Spleen (tissue), 11 donors: ENCODE measurements at regions not wholly inside any gene's neighbourhood (a gene's known extent, or its start where the extent isn't known, plus 50 kb on each side); places are given as distances from the start of the nearest gene placed in this dataset.

Source experiments
- DNase-seq: peaks from one replicate; pipeline ENCODE4 v3.0.0-alpha.2; 2020
- H3K27ac ChIP-seq, 8 donors: fragments of 200-600 bp; sonication (generic) in 7 of 8; 1 replicate in 4 of 8; 2 replicates in 4 of 8; pipeline versions ENCODE4 v1.5.0 to v1.8.0; 2016 to 2021; ENCODE audit warnings: inconsistent platforms in 4 of 8, mild to moderate bottlenecking in 4 of 8, moderate library complexity in 1 of 8
- H3K27me3 ChIP-seq, 7 donors: fragments of 200-600 bp; sonication (generic) in 6 of 7; replicated peaks in 1 of 7; 1 replicate in 4 of 7; 2 replicates in 3 of 7; pipeline versions ENCODE4 v1.5.0 to v1.8.0; 2016 to 2021; ENCODE audit warnings: inconsistent platforms in 3 of 7, mild to moderate bottlenecking in 1 of 7
- H3K36me3 ChIP-seq, 6 donors: fragments of 200-600 bp; sonication (generic) in 5 of 6; 1 replicate in 4 of 6; 2 replicates in 2 of 6; pipeline versions ENCODE4 v1.5.0 to v1.8.0; 2016 to 2021; ENCODE audit warnings: inconsistent platforms in 2 of 6
- H3K4me1 ChIP-seq, 6 donors: fragments of 200-600 bp; sonication (generic) in 5 of 6; 1 replicate in 3 of 6; 2 replicates in 3 of 6; pipeline versions ENCODE4 v1.5.0 to v1.8.0; 2016 to 2021; ENCODE audit warnings: inconsistent platforms in 3 of 6
- H3K4me3 ChIP-seq, 8 donors: fragments of 200-600 bp; sonication (generic) in 7 of 8; 1 replicate in 4 of 8; 2 replicates in 4 of 8; pipeline versions ENCODE4 v1.5.0 to v1.8.0; 2016 to 2021; ENCODE audit warnings: inconsistent platforms in 4 of 8, mild to moderate bottlenecking in 4 of 8, moderate library complexity in 2 of 8
- H3K9me3 ChIP-seq, 8 donors: fragments of 200-600 bp; sonication (generic) in 7 of 8; 1 replicate in 4 of 8; 2 replicates in 4 of 8; pipeline versions ENCODE4 v1.5.0 to v1.8.0; 2016 to 2021; ENCODE audit warnings: inconsistent platforms in 4 of 8
- POLR2A ChIP-seq, 3 donors: fragments of 450-650 bp; IDR thresholded peaks; one replicate each; pipeline ENCODE4 v1.5.1; 2017; ENCODE audit warnings: antibody characterized with exemption in 3 of 3, mild to moderate bottlenecking in 1 of 3
- POLR2AphosphoS5 ChIP-seq, 3 donors: sonication (generic); formaldehyde crosslinking; IDR thresholded peaks; one replicate each; pipeline ENCODE4 v1.5.1; 2017; ENCODE audit warnings: antibody characterized with exemption in 3 of 3
- WGBS, 5 donors: extraction: QIAGEN DNeasy Blood & Tissue Kit in 3 of 5; methylation state at CpG; one replicate each; pipeline versions ENCODE4 v1.1.5 to v1.1.7; 2013 to 2018; 5-methylcytosine and 5-hydroxymethylcytosine counted together
- intact Hi-C: fragments of 100-400 bp; cut with DNase I; formaldehyde crosslinking; loops from one replicate; pipeline ENCODE4 v1.15.0; 2023; ENCODE audit warnings: low total_unique reads
- TF ChIP-seq, protein P1 (sequence below), 11 experiments: fragments of 200-600 bp in 7 of 11; fragments of 450-650 bp in 4 of 11; sonication (generic) in 4 of 11; IDR thresholded peaks in 8 of 11; conservative IDR thresholded peaks in 3 of 11; 1 replicate in 7 of 11; 2 replicates in 4 of 11; pipeline versions ENCODE4 v1.4.0 to v1.8.0; 2016 to 2021; ENCODE audit warnings: antibody characterized with exemption in 11 of 11, inconsistent platforms in 4 of 11, mild to moderate bottlenecking in 1 of 11
- donor health status: healthy with polysubstance abuse.
- donor health status: DM: no; HTN: no; CAD: no; lungs with moderate emphysema.
- donor health status: DM: no; HTN: no; CAD: no.
- donor health status: Bipolar disorder and iron deficiency.
- donor health status: healthy.
- donor health status: DM: no; HTN: no; CAD: no.
- donor health status: DM: yes; HTN: yes; CAD: no.

- intact Hi-C loops: no loop called here
- H3K36me3 ChIP-seq: no peaks in the 10 kb centered on the region
- peaks cover 0 to 25% (median 16%) of the 10 kb centered on the region in 8 donors for H3K9me3 ChIP-seq
- TF ChIP-seq, protein P1, sequence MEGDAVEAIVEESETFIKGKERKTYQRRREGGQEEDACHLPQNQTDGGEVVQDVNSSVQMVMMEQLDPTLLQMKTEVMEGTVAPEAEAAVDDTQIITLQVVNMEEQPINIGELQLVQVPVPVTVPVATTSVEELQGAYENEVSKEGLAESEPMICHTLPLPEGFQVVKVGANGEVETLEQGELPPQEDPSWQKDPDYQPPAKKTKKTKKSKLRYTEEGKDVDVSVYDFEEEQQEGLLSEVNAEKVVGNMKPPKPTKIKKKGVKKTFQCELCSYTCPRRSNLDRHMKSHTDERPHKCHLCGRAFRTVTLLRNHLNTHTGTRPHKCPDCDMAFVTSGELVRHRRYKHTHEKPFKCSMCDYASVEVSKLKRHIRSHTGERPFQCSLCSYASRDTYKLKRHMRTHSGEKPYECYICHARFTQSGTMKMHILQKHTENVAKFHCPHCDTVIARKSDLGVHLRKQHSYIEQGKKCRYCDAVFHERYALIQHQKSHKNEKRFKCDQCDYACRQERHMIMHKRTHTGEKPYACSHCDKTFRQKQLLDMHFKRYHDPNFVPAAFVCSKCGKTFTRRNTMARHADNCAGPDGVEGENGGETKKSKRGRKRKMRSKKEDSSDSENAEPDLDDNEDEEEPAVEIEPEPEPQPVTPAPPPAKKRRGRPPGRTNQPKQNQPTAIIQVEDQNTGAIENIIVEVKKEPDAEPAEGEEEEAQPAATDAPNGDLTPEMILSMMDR (IDR thresholded peaks at IDR 0.05 in 8 of 11, conservative IDR thresholded peaks at IDR 0.05 in 3 of 11): no peak
- TF ChIP-seq POLR2A (IDR thresholded peaks at IDR 0.05) (no peak), POLR2AphosphoS5 (IDR thresholded peaks at IDR 0.05) (no peak)
- H3K4me1 ChIP-seq: no peaks in the 10 kb centered on the region
- H3K27me3 ChIP-seq: no peaks in the 10 kb centered on the region
- 77 to 86% (median 80%) methylated on average over 8 of the region's 8 CpGs for WGBS, 5 donors
- no peak overlapping the region for H3K4me3 ChIP-seq
- no peak for DNase-seq
- H3K27ac ChIP-seq: no peak overlapping the region
Measured at GRCh38 chr5:29882036-29882435, 1311.5 kb upstream of the CDH6 start.

- Histone ChIP-seq H3K4me1 (no peaks in the 10 kb centered on the region), H3K36me3 (no peaks in the 10 kb centered on the region), H3K27ac (no peak overlapping the region), H3K9me3 (peaks cover 0 to 22% (median 11%) of the 10 kb centered on the region in 8 donors), H3K27me3 (no peaks in the 10 kb centered on the region), H3K4me3 (no peak overlapping the region)
- intact Hi-C loops: no loop called here
- DNase-seq: no peak
- 66 to 75% (median 70%) methylated on average over 6 of the region's 6 CpGs for WGBS, 5 donors
- TF ChIP-seq, protein P1 (IDR thresholded peaks at IDR 0.05 in 8 of 11, conservative IDR thresholded peaks at IDR 0.05 in 3 of 11): no peak
- TF ChIP-seq POLR2AphosphoS5 (IDR thresholded peaks at IDR 0.05): no peak
- TF ChIP-seq POLR2A (IDR thresholded peaks at IDR 0.05): no peak
Measured at GRCh38 chr5:29879401-29879800, 1314.1 kb upstream of the CDH6 start.

DNA sequence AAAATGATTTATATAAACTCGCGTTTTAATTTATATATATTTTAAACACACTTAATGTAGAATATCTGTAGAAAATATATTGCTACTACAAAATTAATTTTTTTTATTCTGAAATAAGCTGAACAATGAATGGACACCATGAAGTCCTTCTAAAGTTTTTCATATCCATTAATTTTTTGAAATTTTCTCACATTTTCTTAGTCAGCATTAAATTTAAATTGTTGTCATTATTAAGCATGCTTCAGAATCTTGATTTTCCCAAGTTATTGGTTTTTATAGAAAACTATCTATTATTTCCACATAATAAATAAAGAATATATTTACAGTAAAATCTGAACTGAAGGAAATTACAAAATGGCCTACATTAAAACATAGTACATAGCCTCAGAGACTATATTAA is 1314.9 kb upstream of the CDH6 start:
- Histone ChIP-seq H3K4me3 (no peak overlapping the region), H3K9me3 (peaks cover 0 to 22% (median 11%) of the 10 kb centered on the region in 8 donors), H3K27me3 (no peaks in the 10 kb centered on the region), H3K27ac (no peak overlapping the region), H3K36me3 (no peaks in the 10 kb centered on the region), H3K4me1 (no peaks in the 10 kb centered on the region)
- TF ChIP-seq, protein P1 (IDR thresholded peaks at IDR 0.05 in 8 of 11, conservative IDR thresholded peaks at IDR 0.05 in 3 of 11): no peak
- TF ChIP-seq POLR2AphosphoS5 (IDR thresholded peaks at IDR 0.05) (no peak), POLR2A (IDR thresholded peaks at IDR 0.05) (no peak)
- intact Hi-C loops: no loop called here
- WGBS, 5 donors: 93 to 96% (median 95%) methylated on average over 2 of the region's 2 CpGs
- DNase-seq: no peak

DNA sequence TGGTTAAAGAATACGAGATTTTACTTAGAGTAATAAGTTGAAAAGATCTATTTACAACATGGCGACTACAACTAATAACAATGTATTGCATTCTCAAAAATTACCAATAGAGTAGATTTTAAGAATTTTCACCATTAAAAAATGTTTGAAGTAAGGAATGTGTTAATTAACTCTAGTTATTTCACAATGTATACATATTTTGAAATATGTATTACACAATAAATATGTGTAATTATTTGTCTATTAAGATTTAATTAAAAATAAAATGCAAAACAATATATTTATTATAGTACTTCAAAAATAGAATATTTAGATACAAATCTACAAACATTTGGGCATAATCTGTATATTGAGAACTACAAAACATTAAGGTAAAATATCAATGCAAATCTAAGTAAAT is 1326.3 kb upstream of the CDH6 start:
- TF ChIP-seq, protein P1 (IDR thresholded peaks at IDR 0.05 in 8 of 11, conservative IDR thresholded peaks at IDR 0.05 in 3 of 11): no peak
- TF ChIP-seq POLR2AphosphoS5 (IDR thresholded peaks at IDR 0.05) (no peak), POLR2A (IDR thresholded peaks at IDR 0.05) (no peak)
- intact Hi-C loops: no loop called here
- 50 to 84% (median 74%) methylated on average over 2 of the region's 2 CpGs for WGBS, 5 donors
- peaks cover 0 to 10% (median 2%) of the 10 kb centered on the region in 8 donors for H3K9me3 ChIP-seq
- no peak overlapping the region for H3K4me3 ChIP-seq
- H3K27me3 ChIP-seq: no peaks in the 10 kb centered on the region
- no peaks in the 10 kb centered on the region for H3K36me3 ChIP-seq
- no peak for DNase-seq
- H3K4me1 ChIP-seq: no peaks in the 10 kb centered on the region
- no peak overlapping the region for H3K27ac ChIP-seq
